ENCODE measurements at regions not wholly inside any gene's neighbourhood (a gene's known extent, or its start where the extent isn't known, plus 50 kb on each side); places are given as distances from the start of the nearest gene placed in this dataset.

DNA sequence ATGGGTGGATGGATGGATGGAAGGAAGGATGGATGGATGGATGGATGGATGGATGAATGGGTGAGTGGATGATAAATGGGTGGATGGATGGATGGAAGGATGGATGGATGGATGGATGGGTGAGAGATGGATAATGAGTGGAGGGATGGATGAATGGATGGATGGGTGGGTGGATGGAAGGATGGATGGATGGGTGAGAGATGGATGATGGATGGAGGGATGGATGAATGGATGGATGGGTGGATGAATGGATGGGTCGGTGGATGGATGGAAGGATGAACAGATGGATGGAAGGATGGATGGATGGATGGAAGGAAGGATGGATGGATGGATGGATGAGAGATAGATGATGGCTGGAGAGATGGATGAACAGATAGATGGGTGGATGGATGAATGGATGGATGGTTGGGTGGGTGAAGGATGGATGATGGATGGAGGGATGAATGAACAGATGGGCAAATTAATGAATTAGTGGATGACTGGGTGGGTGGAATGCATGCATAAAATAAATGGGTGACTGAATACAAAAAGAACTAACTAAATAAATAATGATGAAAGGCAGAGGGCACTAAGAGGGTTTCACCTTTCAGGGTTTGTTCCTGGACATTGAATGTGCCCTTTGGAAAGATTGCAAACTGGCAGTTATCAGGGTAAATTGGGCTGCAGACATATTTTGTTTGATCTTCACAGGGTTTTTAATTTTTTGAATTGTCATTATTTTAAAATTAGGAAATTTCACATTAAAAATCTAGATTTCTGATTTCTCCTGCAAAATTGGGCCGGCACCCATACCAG, 50.9 kb upstream of the PTPN1 start:
- FAIRE-seq (no peak), DNase-seq (ENCODE audit: low spot score) (no peak)

DNA sequence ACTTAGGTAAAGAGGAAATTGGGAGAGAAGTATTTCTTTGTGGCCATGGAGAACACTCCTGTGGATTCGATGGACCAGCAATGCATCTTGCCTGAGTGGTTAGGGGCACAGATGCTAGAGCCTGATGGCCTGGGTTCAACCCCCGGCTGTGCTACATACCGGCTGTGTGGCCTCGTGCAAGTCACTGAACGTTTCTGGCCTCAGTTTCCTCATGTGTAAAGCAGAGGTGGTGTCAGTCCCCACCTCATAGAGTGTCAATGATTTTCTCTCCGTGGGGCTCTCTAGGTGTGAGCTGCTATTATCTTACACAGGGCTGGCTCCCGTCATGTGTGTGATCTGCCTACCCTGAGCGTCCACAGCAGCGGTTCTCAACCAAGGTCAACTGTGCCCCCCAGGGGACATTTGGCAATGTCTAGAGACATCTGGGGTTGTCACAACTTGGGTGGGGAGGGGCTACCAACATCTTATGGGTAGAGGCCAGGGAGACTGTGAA, 50.0 kb upstream of the PTPN1 start:
- FAIRE-seq (no peak), DNase-seq (ENCODE audit: low spot score) (no peak)

Data from urothelium cell line (cell line).